H1 (cell line): ENCODE measurements at regions not wholly inside any gene's neighbourhood (a gene's known extent, or its start where the extent isn't known, plus 50 kb on each side); places are given as distances from the start of the nearest gene placed in this dataset.

Source experiments
- EZH2 ChIP-seq: fragments of 200-600 bp; sonication (generic); IDR thresholded peaks from 2 replicates; pipeline ENCODE4 v1.7.1; 2012; ENCODE audit warnings: low read depth, mild to moderate bottlenecking, moderate library complexity, low read length, inconsistent platforms; ENCODE audit not compliant: severe bottlenecking
- GABPA ChIP-seq: IDR thresholded peaks from 2 replicates; pipeline ENCODE4 v1.6.1; 2011; ENCODE audit warnings: mild to moderate bottlenecking, low read length, moderate library complexity, borderline replicate concordance; ENCODE audit not compliant: insufficient read depth
- MAX ChIP-seq: IDR thresholded peaks from 2 replicates; pipeline ENCODE4 v1.6.1; 2012; ENCODE audit warnings: inconsistent platforms
- POLR2AphosphoS5 ChIP-seq: IDR thresholded peaks from 2 replicates; pipeline ENCODE4 v1.6.1; 2011; ENCODE audit warnings: low read depth, low read length
- TBP ChIP-seq: IDR thresholded peaks from 2 replicates; pipeline ENCODE4 v1.6.1; 2011; ENCODE audit warnings: low read depth, low read length, improper control_type of control experiment
- TCF12 ChIP-seq: IDR thresholded peaks from 2 replicates; pipeline ENCODE4 v1.6.1; 2011; ENCODE audit warnings: low read depth, mild to moderate bottlenecking, low read length
- TF ChIP-seq, protein P1 (sequence below), 3 experiments: IDR thresholded peaks; 1 replicate in 2 of 3; 2 replicates in 1 of 3; pipeline versions ENCODE4 v1.5.1 to v1.6.1; 2011; ENCODE audit warnings: low read length in 3 of 3, mild to moderate bottlenecking in 3 of 3, inconsistent platforms in 2 of 3, low read depth in 1 of 3, moderate library complexity in 1 of 3; ENCODE audit not compliant: insufficient read depth in 1 of 3; ENCODE audit errors: control extremely low read depth in 1 of 3
- TF ChIP-seq, protein P2 (sequence below): IDR thresholded peaks from 2 replicates; pipeline ENCODE4 v1.6.1; 2011; ENCODE audit warnings: low read depth, mild to moderate bottlenecking, low read length; ENCODE audit not compliant: insufficient read depth

GRCh38 chr6:88302769-88303225 lies 136.7 kb upstream of the CNR1 start:
- TF ChIP-seq, protein P1, sequence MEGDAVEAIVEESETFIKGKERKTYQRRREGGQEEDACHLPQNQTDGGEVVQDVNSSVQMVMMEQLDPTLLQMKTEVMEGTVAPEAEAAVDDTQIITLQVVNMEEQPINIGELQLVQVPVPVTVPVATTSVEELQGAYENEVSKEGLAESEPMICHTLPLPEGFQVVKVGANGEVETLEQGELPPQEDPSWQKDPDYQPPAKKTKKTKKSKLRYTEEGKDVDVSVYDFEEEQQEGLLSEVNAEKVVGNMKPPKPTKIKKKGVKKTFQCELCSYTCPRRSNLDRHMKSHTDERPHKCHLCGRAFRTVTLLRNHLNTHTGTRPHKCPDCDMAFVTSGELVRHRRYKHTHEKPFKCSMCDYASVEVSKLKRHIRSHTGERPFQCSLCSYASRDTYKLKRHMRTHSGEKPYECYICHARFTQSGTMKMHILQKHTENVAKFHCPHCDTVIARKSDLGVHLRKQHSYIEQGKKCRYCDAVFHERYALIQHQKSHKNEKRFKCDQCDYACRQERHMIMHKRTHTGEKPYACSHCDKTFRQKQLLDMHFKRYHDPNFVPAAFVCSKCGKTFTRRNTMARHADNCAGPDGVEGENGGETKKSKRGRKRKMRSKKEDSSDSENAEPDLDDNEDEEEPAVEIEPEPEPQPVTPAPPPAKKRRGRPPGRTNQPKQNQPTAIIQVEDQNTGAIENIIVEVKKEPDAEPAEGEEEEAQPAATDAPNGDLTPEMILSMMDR (IDR thresholded peaks at IDR 0.05; ENCODE audit: control extremely low read depth in 1 of 3, insufficient read depth in 1 of 3, low read depth in 1 of 3, low read length in 3 of 3), result no peak
- TF ChIP-seq, protein P2, sequence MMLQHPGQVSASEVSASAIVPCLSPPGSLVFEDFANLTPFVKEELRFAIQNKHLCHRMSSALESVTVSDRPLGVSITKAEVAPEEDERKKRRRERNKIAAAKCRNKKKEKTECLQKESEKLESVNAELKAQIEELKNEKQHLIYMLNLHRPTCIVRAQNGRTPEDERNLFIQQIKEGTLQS, result no peak
- no peak for TF ChIP-seq MAX
- TF ChIP-seq POLR2AphosphoS5, result no peak
- TF ChIP-seq GABPA, result no peak
- TF ChIP-seq EZH2, result no peak
- no peak for TF ChIP-seq TBP
- TF ChIP-seq TCF12, result no peak
